ENCODE measurements at regions not wholly inside any gene's neighbourhood (a gene's known extent, or its start where the extent isn't known, plus 50 kb on each side); places are given as distances from the start of the nearest gene placed in this dataset.
A peak's percentile ranks its signal among the peaks of the same experiment; 100 is the strongest.

DNA sequence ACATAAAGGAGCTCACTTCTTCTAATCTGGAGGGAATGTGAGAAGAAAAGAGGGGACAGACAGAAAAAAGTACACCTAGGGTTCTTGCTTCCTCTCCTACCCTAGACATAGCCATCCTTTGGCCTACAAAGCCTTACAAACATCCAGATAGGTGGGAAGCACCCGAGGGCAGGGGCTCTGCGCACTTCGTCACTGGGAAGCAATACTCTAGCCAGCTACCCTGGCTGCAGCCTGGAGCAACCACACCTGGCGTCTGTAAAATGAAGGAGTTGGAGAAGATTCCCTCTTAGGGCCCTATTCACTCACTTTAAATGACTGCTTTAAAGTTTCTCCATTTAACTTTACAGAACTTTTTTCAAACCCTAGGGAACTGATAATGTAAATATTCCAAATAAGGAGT is 65.7 kb upstream of the NOCT start:
- no peak overlapping the region for H3K9ac ChIP-seq (ENCODE audit: insufficient read depth, low read length, poor library complexity, severe bottlenecking)
- no CpG with 5 or more reads among the region's 4 CpGs for WGBS (ENCODE audit: insufficient coverage)
- H3K36me3 ChIP-seq (replicated peaks in 1 of 2; ENCODE audit: control insufficient read depth in 1 of 2, insufficient read depth in 2 of 2, low read length in 2 of 2): no peaks in the 10 kb centered on the region
- H2AFZ ChIP-seq (ENCODE audit: insufficient read depth, low read depth, low read length, poor library complexity, severe bottlenecking): no peak overlapping the region
- no peak overlapping the region for H3K4me3 ChIP-seq (replicated peaks in 1 of 3; ENCODE audit: low read depth in 2 of 3, low read length in 3 of 3)
- H3K4me1 ChIP-seq (ENCODE audit: control insufficient read depth in 1 of 2, insufficient read depth in 2 of 2, low read length in 2 of 2): peaks cover 22 to 25% of the 10 kb centered on the region in 2 donors
- peaks cover 0 to 3% of the 10 kb centered on the region in 2 donors for H3K9me3 ChIP-seq (replicated peaks in 1 of 2; ENCODE audit: control insufficient read depth in 1 of 2, insufficient read depth in 1 of 2, low read length in 2 of 2)
- H3K4me2 ChIP-seq (replicated peaks; ENCODE audit: extremely low read depth, low read length, poor library complexity, severe bottlenecking): no peak overlapping the region
- H3K27ac ChIP-seq (ENCODE audit: low read depth in 1 of 2, low read length in 2 of 2): no peak overlapping the region
- Mint-ChIP-seq H3K9me3 (peaks cover 0 to 5% (median 3%) of the 10 kb centered on the region in 7 donors), H3K36me3 (peaks cover 0 to 2% of the 10 kb centered on the region in 2 donors), H3K27me3 (ENCODE audit: low read depth in 3 of 3) (peaks cover 0 to 1% (median 0%) of the 10 kb centered on the region in 3 donors), H3K27ac (peak overlapping the region in 1 of 7 donors; percentile 61), H3K4me1 (peaks cover 31% of the 10 kb centered on the region), H3K4me3 (no peak overlapping the region)
- no peaks in the 10 kb centered on the region for H3K27me3 ChIP-seq (ENCODE audit: control insufficient read depth in 2 of 2, insufficient read depth in 2 of 2, low read length in 2 of 2)
- no peak for DNase-seq
- no peak for TF ChIP-seq CTCF (IDR thresholded peaks at IDR 0.05)
- intact Hi-C loops (cut with micrococcal nuclease): loop anchor here (10.0 kb wide), 2 partner anchors 65 to 555 kb away; partner anchors contain the start of gene NOCT (in 1 of the 2)
- H3K79me2 ChIP-seq (ENCODE audit: insufficient read depth, low read length): no peaks in the 10 kb centered on the region
- no peaks in the 10 kb centered on the region for H4K20me1 ChIP-seq (ENCODE audit: insufficient read depth, low read length)

- Histone ChIP-seq H3K27me3 (ENCODE audit: control insufficient read depth in 2 of 2, insufficient read depth in 2 of 2, low read length in 2 of 2) (no peaks in the 10 kb centered on the region), H3K27ac (ENCODE audit: low read depth in 1 of 2, low read length in 2 of 2) (no peak overlapping the region), H3K9ac (ENCODE audit: insufficient read depth, low read length, poor library complexity, severe bottlenecking) (no peak overlapping the region), H4K20me1 (ENCODE audit: insufficient read depth, low read length) (no peaks in the 10 kb centered on the region), H3K9me3 (replicated peaks in 1 of 2; ENCODE audit: control insufficient read depth in 1 of 2, insufficient read depth in 1 of 2, low read length in 2 of 2) (peaks cover 0 to 3% of the 10 kb centered on the region in 2 donors), H3K4me3 (replicated peaks in 1 of 3; ENCODE audit: low read depth in 2 of 3, low read length in 3 of 3) (no peak overlapping the region), H3K79me2 (ENCODE audit: insufficient read depth, low read length) (no peaks in the 10 kb centered on the region), H2AFZ (ENCODE audit: insufficient read depth, low read depth, low read length, poor library complexity, severe bottlenecking) (no peak overlapping the region), H3K4me1 (ENCODE audit: control insufficient read depth in 1 of 2, insufficient read depth in 2 of 2, low read length in 2 of 2) (peaks cover 13 to 15% of the 10 kb centered on the region in 2 donors), H3K4me2 (replicated peaks; ENCODE audit: extremely low read depth, low read length, poor library complexity, severe bottlenecking) (no peak overlapping the region), H3K36me3 (replicated peaks in 1 of 2; ENCODE audit: control insufficient read depth in 1 of 2, insufficient read depth in 2 of 2, low read length in 2 of 2) (no peaks in the 10 kb centered on the region)
- Mint-ChIP-seq H3K27ac (no peak overlapping the region), H3K27me3 (ENCODE audit: low read depth in 3 of 3) (no peaks in the 10 kb centered on the region), H3K4me1 (peaks cover 30% of the 10 kb centered on the region), H3K36me3 (peaks cover 0 to 2% of the 10 kb centered on the region in 2 donors), H3K4me3 (no peak overlapping the region), H3K9me3 (peaks cover 0 to 5% (median 3%) of the 10 kb centered on the region in 7 donors)
- no peak for DNase-seq
- intact Hi-C loops (cut with micrococcal nuclease): no loop called here
- no peak for TF ChIP-seq CTCF (IDR thresholded peaks at IDR 0.05)
- 100% methylated on average over 2 of the region's 2 CpGs for WGBS (ENCODE audit: insufficient coverage)
Measured at GRCh38 chr4:138948918-138949317, 66.7 kb upstream of the NOCT start.

Measured in CD14-positive monocyte (primary cell).